Right lobe of liver (tissue), 4 donors: ENCODE measurements at regions not wholly inside any gene's neighbourhood (a gene's known extent, or its start where the extent isn't known, plus 50 kb on each side); places are given as distances from the start of the nearest gene placed in this dataset.

Experiments
- CTCF ChIP-seq, 4 donors: fragments of 200-600 bp in 3 of 4; fragments of 450-650 bp in 1 of 4; IDR thresholded peaks; one replicate each; pipeline versions ENCODE4 v1.5.1 to v1.8.0; 2016 to 2022; ENCODE audit warnings: antibody characterized with exemption in 4 of 4, mild to moderate bottlenecking in 2 of 4
- POLR2A ChIP-seq: fragments of 450-650 bp; IDR thresholded peaks from one replicate; pipeline ENCODE4 v1.6.1; 2017; ENCODE audit warnings: antibody characterized with exemption, mild to moderate bottlenecking
- donor health status: DM: no; HTN: no; CAD: no.
- donor health status: DM: no; HTN: no; CAD: no.
- donor health status: DM: no; HTN: yes; CAD: no.

GRCh38 chr5:19235101-19235584, 752.9 kb downstream of the CDH18 start:
- TF ChIP-seq CTCF (IDR thresholded peaks at IDR 0.05) (no peak), POLR2A (no peak)
